Ammon's horn (tissue), 1 donor: ENCODE measurements at regions not wholly inside any gene's neighbourhood (a gene's known extent, or its start where the extent isn't known, plus 50 kb on each side); places are given as distances from the start of the nearest gene placed in this dataset.

Experiments
- DNase-seq: peaks from one replicate; pipeline ENCODE4 v3.0.0-alpha.2; 2016; ENCODE audit warnings: low spot score

- no peak for DNase-seq
Measured at GRCh38 chr14:56745097-56745496, 65.2 kb downstream of the OTX2 start.

GRCh38 chr14:56744016-56744415, 66.3 kb downstream of the OTX2 start:
- DNase-seq: no peak

- DNase-seq: no peak
Measured at GRCh38 chr14:56742391-56742878, 67.8 kb downstream of the OTX2 start.

GRCh38 chr14:56741325-56741724, 69.0 kb downstream of the OTX2 start:
- no peak for DNase-seq

- DNase-seq: no peak
Measured at GRCh38 chr14:56738020-56738419, 72.3 kb downstream of the OTX2 start.

- DNase-seq: no peak
Measured at GRCh38 chr14:56733396-56733795, 76.9 kb downstream of the OTX2 start.

GRCh38 chr14:56731187-56731586, 79.1 kb downstream of the OTX2 start:
- DNase-seq: no peak

GRCh38 chr14:56730538-56731145, 79.6 kb downstream of the OTX2 start:
- no peak for DNase-seq

- no peak for DNase-seq
Measured at GRCh38 chr14:56724013-56724412, 86.3 kb downstream of the OTX2 start.

GRCh38 chr14:56723418-56723817, 86.9 kb downstream of the OTX2 start:
- no peak for DNase-seq

GRCh38 chr14:56720703-56721460, 89.4 kb downstream of the OTX2 start:
- no peak for DNase-seq

- no peak for DNase-seq
Measured at GRCh38 chr14:56718312-56718711, 92.0 kb downstream of the OTX2 start.

- no peak for DNase-seq
Measured at GRCh38 chr14:56716705-56717104, 93.6 kb downstream of the OTX2 start.

- DNase-seq: peak; percentile 5
Measured at GRCh38 chr14:56715938-56716337, 94.3 kb downstream of the OTX2 start.

- DNase-seq: no peak
Measured at GRCh38 chr14:56709201-56709600, 101.1 kb downstream of the OTX2 start.

- DNase-seq: no peak
Measured at GRCh38 chr14:56708704-56709103, 101.6 kb downstream of the OTX2 start.

- no peak for DNase-seq
Measured at GRCh38 chr14:56703947-56704346, 106.3 kb downstream of the OTX2 start.

GRCh38 chr14:56702515-56702914, 107.8 kb downstream of the OTX2 start:
- no peak for DNase-seq
